ENCODE measurements at regions not wholly inside any gene's neighbourhood (a gene's known extent, or its start where the extent isn't known, plus 50 kb on each side); places are given as distances from the start of the nearest gene placed in this dataset.

GRCh38 chr6:89013438-89013837, 50.0 kb upstream of the RNGTT start:
- H3K4me1 ChIP-seq (ENCODE audit: control insufficient read depth in 1 of 2, insufficient read depth in 2 of 2, low read length in 2 of 2) = no peaks in the 10 kb centered on the region
- 73 to 79% methylated on average over 5 of the region's 5 CpGs for WGBS, 2 donors
- ATAC-seq (ENCODE audit: low FRiP score) (no peak), DNase-seq (no peak)
- no peak overlapping the region for H3K4me3 ChIP-seq (ENCODE audit: low read length in 2 of 2)
- H3K36me3 ChIP-seq (ENCODE audit: control insufficient read depth in 1 of 2, insufficient read depth in 2 of 2, low read length in 1 of 2) = no peaks in the 10 kb centered on the region
- intact Hi-C loops (cut with DNase I) = no loop called here
- H3K27me3 ChIP-seq (ENCODE audit: control insufficient read depth in 1 of 2, insufficient read depth in 2 of 2, low read length in 1 of 2) = no peaks in the 10 kb centered on the region
- no peak overlapping the region for H3K27ac ChIP-seq (ENCODE audit: low read depth in 1 of 2, low read length in 2 of 2)
- no peaks in the 10 kb centered on the region for H3K9me3 ChIP-seq (ENCODE audit: control insufficient read depth, low read length)
